Endothelial cell of umbilical vein (primary cell): ENCODE measurements at regions not wholly inside any gene's neighbourhood (a gene's known extent, or its start where the extent isn't known, plus 50 kb on each side); places are given as distances from the start of the nearest gene placed in this dataset.

Source experiments
- BruUV-seq: library from RNA; stranded (reverse); fragments of 400-500 nt; replicated peaks from 2 replicates; lab custom pipeline; 2021; lab: Mats Ljungman, UMichigan
- CTCF ChIA-PET: fragments of 300-600, 350-600 bp; sonication (Branson Sonifier 250); formaldehyde crosslinking; loops from one replicate; lab custom pipeline; 2021; ENCODE audit warnings: antibody characterized with exemption, inconsistent platforms; lab: Charles Lee
- POLR2A ChIA-PET: fragments of 300-600, 350-600 bp; sonication (Branson Sonifier 250); formaldehyde crosslinking; loops from one replicate; lab custom pipeline; 2021; ENCODE audit warnings: antibody characterized with exemption, inconsistent platforms; lab: Charles Lee
- DNase-seq: peaks from one replicate; pipeline ENCODE4 v3.0.0-alpha.2; 2011; ENCODE audit warnings: low read depth, low spot score
- FAIRE-seq: peaks from 2 replicates; lab custom pipeline; 2011; peaks lifted over from hg19 to GRCh38; lab: Jason Lieb, UNC
- H2AFZ ChIP-seq: 2 replicates; pipeline ENCODE4 v1.6.0; 2012; ENCODE audit warnings: low read depth, low read length, control low read depth, inconsistent platforms
- H3K27ac ChIP-seq: 2 replicates; pipeline ENCODE4 v1.5.1; 2011; ENCODE audit warnings: low read depth, mild to moderate bottlenecking, control low read depth, low read length, moderate library complexity; ENCODE audit not compliant: insufficient read depth
- H3K27me3 ChIP-seq, 2 experiments: 2 replicates each; pipeline versions ENCODE4 v1.6.0 to v1.6.1; 2011; ENCODE audit warnings: low read length in 2 of 2, mixed read lengths in 1 of 2; ENCODE audit not compliant: control insufficient read depth in 2 of 2, insufficient read depth in 2 of 2
- H3K36me3 ChIP-seq, 2 experiments: 2 replicates in 1 of 2; 3 replicates in 1 of 2; pipeline ENCODE4 v1.5.1; 2011; ENCODE audit warnings: low read length in 2 of 2, mild to moderate bottlenecking in 1 of 2, moderate library complexity in 1 of 2; ENCODE audit not compliant: control insufficient read depth in 2 of 2, insufficient read depth in 2 of 2; ENCODE audit errors: extremely low read depth in 1 of 2
- H3K4me1 ChIP-seq: 3 replicates; pipeline ENCODE4 v1.5.1; 2011; ENCODE audit warnings: mild to moderate bottlenecking, low read length; ENCODE audit not compliant: control insufficient read depth, insufficient read depth; ENCODE audit errors: extremely low read depth
- H3K4me2 ChIP-seq: 2 replicates; pipeline ENCODE4 v1.6.1; 2011; ENCODE audit warnings: low read length, control low read depth, mixed read lengths; ENCODE audit not compliant: insufficient read depth
- H3K4me3 ChIP-seq, 3 experiments: fragments of 200-600 bp in 1 of 3; sonication (generic), shearing (Covaris generic) in 1 of 3; replicated peaks in 1 of 3; 2 replicates each; pipeline ENCODE4 v1.5.1; 2011 to 2016; ENCODE audit warnings: control low read depth in 3 of 3, low read length in 3 of 3, mild to moderate bottlenecking in 2 of 3, inconsistent platforms in 1 of 3, low read depth in 1 of 3, moderate library complexity in 1 of 3; ENCODE audit not compliant: insufficient read depth in 1 of 3
- H3K79me2 ChIP-seq: 2 replicates; pipeline ENCODE4 v1.6.0; 2012; ENCODE audit warnings: low read length, inconsistent platforms; ENCODE audit not compliant: control insufficient read depth, insufficient read depth
- H3K9ac ChIP-seq: replicated peaks from 2 replicates; pipeline ENCODE3; 2011; ENCODE audit warnings: low read length, control low read depth; ENCODE audit not compliant: insufficient read depth; ENCODE audit errors: extremely low read depth
- H3K9me1 ChIP-seq: replicated peaks from 3 replicates; pipeline ENCODE4 v1.6.0; 2011; ENCODE audit warnings: mild to moderate bottlenecking, low read length; ENCODE audit not compliant: control insufficient read depth, insufficient read depth; ENCODE audit errors: extremely low read depth
- H3K9me3 ChIP-seq: replicated peaks from 2 replicates; pipeline ENCODE4 v1.5.1; 2012; ENCODE audit warnings: low read length, inconsistent platforms; ENCODE audit not compliant: control insufficient read depth, insufficient read depth
- H4K20me1 ChIP-seq: replicated peaks from 2 replicates; pipeline ENCODE3; 2011; ENCODE audit warnings: mild to moderate bottlenecking, low read length; ENCODE audit not compliant: control insufficient read depth, insufficient read depth; ENCODE audit errors: extremely low read depth
- CTCF ChIP-seq, 2 donors: IDR thresholded peaks; 1 replicate in 1 of 2; 2 replicates in 1 of 2; pipeline ENCODE4 v1.5.1; 2011; ENCODE audit warnings: low read length in 2 of 2, mild to moderate bottlenecking in 2 of 2, moderate library complexity in 2 of 2, control low read depth in 1 of 2, inconsistent platforms in 1 of 2, low read depth in 1 of 2; ENCODE audit not compliant: insufficient read depth in 1 of 2; ENCODE audit errors: extremely low read depth in 1 of 2
- EZH2 ChIP-seq: IDR thresholded peaks from 2 replicates; pipeline ENCODE4 v1.6.1; 2012; ENCODE audit warnings: borderline replicate concordance, low read depth, mild to moderate bottlenecking, moderate library complexity, low read length, inconsistent platforms; ENCODE audit not compliant: severe bottlenecking
- FOS ChIP-seq: IDR thresholded peaks from 2 replicates; pipeline ENCODE4 v1.6.1; 2011; ENCODE audit warnings: mild to moderate bottlenecking, low read length, moderate library complexity, borderline replicate concordance; ENCODE audit not compliant: insufficient read depth
- GATA2 ChIP-seq: IDR thresholded peaks from 2 replicates; pipeline ENCODE4 v1.7.0; 2011; ENCODE audit warnings: low read depth, mild to moderate bottlenecking, moderate library complexity, mixed read lengths, low read length; ENCODE audit not compliant: insufficient read length, insufficient read depth
- JUN ChIP-seq: IDR thresholded peaks from 2 replicates; pipeline ENCODE4 v1.6.1; 2011; ENCODE audit warnings: borderline replicate concordance, low read depth; ENCODE audit not compliant: insufficient read length, insufficient read depth
- MAX ChIP-seq: IDR thresholded peaks from 2 replicates; pipeline ENCODE4 v1.6.1; 2011; ENCODE audit not compliant: insufficient read depth, insufficient read length
- MYC ChIP-seq: IDR thresholded peaks from one replicate; pipeline ENCODE4 v1.6.1; 2011; ENCODE audit warnings: mild to moderate bottlenecking, low read depth, low read length
- POLR2A ChIP-seq: IDR thresholded peaks from 2 replicates; pipeline ENCODE4 v1.6.1; 2012; ENCODE audit warnings: low read depth, mild to moderate bottlenecking, control low read depth, low read length
- POLR2AphosphoS5 ChIP-seq: IDR thresholded peaks from 2 replicates; pipeline ENCODE4 v1.6.1; 2012; ENCODE audit warnings: low read depth, mild to moderate bottlenecking, control low read depth, low read length, moderate library complexity; ENCODE audit not compliant: insufficient read depth
- dilution Hi-C: fragments of 300-500 bp; cut with MboI; formaldehyde crosslinking; loops from one replicate; pipeline ENCODE4 v1.15.0; 2019; ENCODE audit warnings: low sequenced_read_pairs; ENCODE audit not compliant: extremely low pct_ligation_motif_present
- intact Hi-C: fragments of 100-400 bp; cut with micrococcal nuclease; formaldehyde crosslinking; loops from one replicate; pipeline ENCODE4 v1.10.0; 2022

GRCh38 chr16:65278874-65279273 is 157.0 kb upstream of the CDH11 start:
- DNase-seq (no peak), FAIRE-seq (no peak)
- BruUV-seq = no TSS peak
- intact Hi-C loops (no loop called here), dilution Hi-C loops (no loop called here)
- H3K9me1 ChIP-seq = no peaks in the 10 kb centered on the region
- no peaks in the 10 kb centered on the region for H3K4me1 ChIP-seq
- no peak overlapping the region for H3K27ac ChIP-seq
- H3K9ac ChIP-seq = no peak overlapping the region
- no peak overlapping the region for H2AFZ ChIP-seq
- TF ChIP-seq POLR2AphosphoS5 = no peak
- TF ChIP-seq JUN = no peak
- TF ChIP-seq FOS = no peak
- no peak for TF ChIP-seq EZH2
- TF ChIP-seq POLR2A = no peak
- no peak for TF ChIP-seq MYC
- no peak for TF ChIP-seq CTCF (IDR thresholded peaks at IDR 0.05; ENCODE audit: extremely low read depth in 1 of 2, insufficient read depth in 1 of 2, low read depth in 1 of 2, low read length in 2 of 2)
- no peak for TF ChIP-seq GATA2
- no peak for TF ChIP-seq MAX
- no peaks in the 10 kb centered on the region for H3K36me3 ChIP-seq
- no peaks in the 10 kb centered on the region for H3K27me3 ChIP-seq
- ChIA-PET POLR2A (no interaction called here), CTCF (interaction anchor here (1.8 kb wide), 1 partner anchor 10 kb away, joined by 4 read pairs; no protein-coding TSS in a partner anchor)
- no peaks in the 10 kb centered on the region for H3K79me2 ChIP-seq
- no peaks in the 10 kb centered on the region for H3K9me3 ChIP-seq
- no peak overlapping the region for H3K4me2 ChIP-seq
- no peaks in the 10 kb centered on the region for H4K20me1 ChIP-seq
- H3K4me3 ChIP-seq = no peak overlapping the region
